ENCODE measurements at regions not wholly inside any gene's neighbourhood (a gene's known extent, or its start where the extent isn't known, plus 50 kb on each side); places are given as distances from the start of the nearest gene placed in this dataset.
"Not testable (repeated sequence)": the region's sequence is repeated elsewhere in the genome, so short reads cannot be mapped to it uniquely, and the experiment has no call there.

DNA sequence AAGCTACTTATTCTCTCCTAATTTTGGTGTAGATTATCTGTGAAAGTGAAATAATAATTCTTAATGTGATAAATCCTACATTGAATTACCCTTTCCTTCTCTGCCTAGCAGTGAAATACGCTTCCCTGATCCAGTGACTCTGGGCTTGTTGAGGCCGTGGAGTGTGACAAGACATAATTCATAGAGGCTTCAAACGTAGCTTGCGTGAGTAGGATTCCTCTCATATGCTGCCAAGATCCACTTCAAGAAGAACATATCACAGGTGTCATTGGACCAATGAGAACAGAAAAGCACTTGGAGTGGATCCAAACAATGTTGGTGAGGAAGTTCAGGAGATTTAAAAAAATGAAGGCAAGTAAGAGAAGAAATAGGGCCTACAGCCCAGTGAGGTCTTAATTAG is 221.3 kb upstream of the TMEFF2 start (continued):
- TF ChIP-seq FOSL2 (IDR thresholded peaks at IDR 0.05) (no peak), FOSL2 (CRISPR knock-in tag; IDR thresholded peaks at IDR 0.05) (no peak), HOXB13 (CRISPR knock-in tag; IDR thresholded peaks at IDR 0.05; ENCODE audit: low read depth) (no peak)

DNA sequence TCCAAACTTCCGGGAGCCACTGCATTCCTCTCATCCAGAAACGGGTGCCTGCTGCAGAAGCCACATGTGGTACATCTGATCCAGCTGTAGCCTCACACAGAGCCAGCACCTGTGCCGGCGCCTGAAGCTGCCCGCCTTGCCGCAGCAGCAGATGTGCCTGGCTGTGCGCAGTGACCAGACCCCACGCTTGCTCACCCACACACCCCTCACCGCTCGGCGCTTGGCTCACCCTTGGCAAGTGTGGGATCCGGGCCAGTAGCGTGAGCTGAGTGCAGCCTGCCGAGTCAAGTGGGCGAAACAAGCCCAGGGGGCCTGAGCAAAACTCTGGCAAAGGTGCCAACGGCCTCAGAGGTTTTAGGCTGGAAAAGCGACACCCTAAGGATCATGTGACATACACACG is 220.1 kb upstream of the TMEFF2 start:
- FAIRE-seq (no peak), ATAC-seq (no peak), DNase-seq (ENCODE audit: low read depth in 1 of 2, low spot score in 1 of 2) (no peak)
- ChIA-PET CTCF (interaction anchor here (1.5 kb wide), 1 partner anchor 12 kb away, joined by 3 read pairs; no protein-coding TSS in a partner anchor), POLR2A (no interaction called here)
- H3K4me1 ChIP-seq = no peaks in the 10 kb centered on the region
- H3K9me3 ChIP-seq = no peaks in the 10 kb centered on the region
- H3K4me2 ChIP-seq = no peak overlapping the region
- H3K27ac ChIP-seq = no peak overlapping the region
- 82% methylated on average over 18 of the region's 18 CpGs for WGBS (ENCODE audit: missing lambda C conversion rate)
- H3K4me3 ChIP-seq = no peak overlapping the region
- TF ChIP-seq CHD2 (IDR thresholded peaks at IDR 0.05; ENCODE audit: low read length, partially characterized antibody) (no peak), ZSCAN20 (CRISPR knock-in tag; IDR thresholded peaks at IDR 0.05) (no peak)
- TF ChIP-seq, protein P1, sequence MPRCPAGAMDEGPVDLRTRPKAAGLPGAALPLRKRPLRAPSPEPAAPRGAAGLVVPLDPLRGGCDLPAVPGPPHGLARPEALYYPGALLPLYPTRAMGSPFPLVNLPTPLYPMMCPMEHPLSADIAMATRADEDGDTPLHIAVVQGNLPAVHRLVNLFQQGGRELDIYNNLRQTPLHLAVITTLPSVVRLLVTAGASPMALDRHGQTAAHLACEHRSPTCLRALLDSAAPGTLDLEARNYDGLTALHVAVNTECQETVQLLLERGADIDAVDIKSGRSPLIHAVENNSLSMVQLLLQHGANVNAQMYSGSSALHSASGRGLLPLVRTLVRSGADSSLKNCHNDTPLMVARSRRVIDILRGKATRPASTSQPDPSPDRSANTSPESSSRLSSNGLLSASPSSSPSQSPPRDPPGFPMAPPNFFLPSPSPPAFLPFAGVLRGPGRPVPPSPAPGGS (IDR thresholded peaks at IDR 0.05) = no peak

DNA sequence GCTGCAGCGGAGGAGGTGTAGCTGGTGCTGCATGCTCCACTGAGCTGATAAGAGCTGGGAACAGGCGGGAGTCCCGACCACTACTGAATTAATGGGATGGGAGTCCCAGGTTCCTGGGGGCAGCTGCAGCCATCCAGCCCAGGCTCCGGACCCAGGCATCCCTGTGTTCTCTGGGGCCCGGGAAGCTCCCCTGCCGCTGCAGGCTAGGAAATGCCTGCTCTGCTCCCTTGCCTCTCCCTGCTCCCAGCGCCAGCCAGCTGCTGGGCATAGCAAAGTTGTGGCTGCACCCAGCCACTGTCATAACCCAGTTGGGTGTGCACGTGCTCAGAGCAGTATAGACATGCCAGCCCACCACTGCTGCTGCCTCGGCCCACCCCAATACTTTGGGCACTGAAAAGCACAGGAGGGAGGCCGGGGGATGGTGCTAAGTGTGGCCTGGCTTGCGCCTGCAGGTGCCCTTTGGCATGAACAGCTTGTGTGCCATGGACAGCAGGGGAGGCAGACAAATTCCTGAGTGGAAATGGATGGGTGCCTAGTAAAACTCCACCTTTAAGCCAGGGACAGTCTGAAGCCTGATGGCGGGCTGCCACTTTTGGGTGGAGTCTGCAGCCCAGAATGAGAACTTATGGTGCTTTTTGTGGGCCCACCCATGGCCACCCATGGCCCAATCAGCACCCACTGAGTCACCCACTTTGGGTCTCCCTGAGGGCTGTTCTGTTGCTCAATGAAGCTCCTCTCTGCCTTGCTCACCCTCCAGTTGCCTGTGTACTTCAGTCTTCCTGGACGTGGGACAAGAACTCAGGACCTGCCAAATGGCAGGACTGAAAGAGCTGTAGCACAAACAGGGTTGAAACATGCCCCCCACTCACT is 219.3 kb upstream of the TMEFF2 start:
- WGBS (ENCODE audit: missing lambda C conversion rate) = 61% methylated on average over 8 of the region's 13 CpGs

DNA sequence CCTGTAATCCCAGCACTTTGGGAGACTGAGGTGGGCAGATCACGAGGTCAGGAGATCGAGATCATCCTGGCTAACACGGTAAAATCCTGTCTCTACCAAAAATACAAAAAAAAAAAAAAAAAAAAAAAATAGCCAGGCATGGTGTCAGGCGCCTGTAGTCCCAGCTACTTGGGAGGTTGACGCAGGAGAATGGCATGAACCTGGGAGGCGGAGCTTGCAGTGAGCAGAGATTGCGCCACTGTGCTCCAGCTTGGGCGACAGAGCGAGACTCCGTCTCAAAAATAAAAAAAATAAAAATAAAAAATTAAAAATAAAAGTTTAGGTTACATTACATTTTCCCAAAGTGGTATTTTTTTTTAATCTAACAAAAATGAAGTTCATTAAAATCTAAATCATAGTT is 218.1 kb upstream of the TMEFF2 start:
- H3K4me1 ChIP-seq; CTCF ChIA-PET; H3K27ac ChIP-seq; H3K9me3 ChIP-seq; ATAC-seq; DNase-seq (ENCODE audit: low read depth in 1 of 2, low spot score in 1 of 2); H3K4me3 ChIP-seq; H3K4me2 ChIP-seq; POLR2A ChIA-PET; FAIRE-seq: not testable (repeated sequence)
- WGBS (ENCODE audit: missing lambda C conversion rate) = 75% methylated on average over 10 of the region's 10 CpGs

More for the DNA sequence above, 219.3 kb upstream of the TMEFF2 start:
- Histone ChIP-seq H3K4me1 (no peaks in the 10 kb centered on the region), H3K27ac (no peak overlapping the region), H3K9me3 (no peaks in the 10 kb centered on the region), H3K4me2 (no peak overlapping the region), H3K4me3 (no peak overlapping the region)
- POLR2A ChIA-PET = no interaction called here
- FAIRE-seq = no peak
- CTCF ChIA-PET = interaction anchor here (1.5 kb wide), 1 partner anchor 13 kb away, joined by 3 read pairs; no protein-coding TSS in a partner anchor
- DNase-seq (ENCODE audit: low read depth in 1 of 2, low spot score in 1 of 2) = no peak
- ATAC-seq = no peak
- TF ChIP-seq PHF8 (IDR thresholded peaks at IDR 0.05; ENCODE audit: borderline replicate concordance, low read depth) (no peak), HOXA7 (CRISPR knock-in tag; IDR thresholded peaks at IDR 0.05) (no peak), EHF (CRISPR knock-in tag; IDR thresholded peaks at IDR 0.05) (no peak), HEYL (CRISPR knock-in tag; IDR thresholded peaks at IDR 0.05) (no peak), SMC3 (IDR thresholded peaks at IDR 0.05) (no peak), NFE2L2 (conservative IDR thresholded peaks at IDR 0.05; ENCODE audit: low read length) (no peak), FOSL2 (IDR thresholded peaks at IDR 0.05) (no peak), FOSL2 (CRISPR knock-in tag; IDR thresholded peaks at IDR 0.05) (no peak), TP53 (CRISPR knock-in tag; IDR thresholded peaks at IDR 0.05) (no peak), SREBF2 (IDR thresholded peaks at IDR 0.05) (no peak)
- TF ChIP-seq, protein P2, sequence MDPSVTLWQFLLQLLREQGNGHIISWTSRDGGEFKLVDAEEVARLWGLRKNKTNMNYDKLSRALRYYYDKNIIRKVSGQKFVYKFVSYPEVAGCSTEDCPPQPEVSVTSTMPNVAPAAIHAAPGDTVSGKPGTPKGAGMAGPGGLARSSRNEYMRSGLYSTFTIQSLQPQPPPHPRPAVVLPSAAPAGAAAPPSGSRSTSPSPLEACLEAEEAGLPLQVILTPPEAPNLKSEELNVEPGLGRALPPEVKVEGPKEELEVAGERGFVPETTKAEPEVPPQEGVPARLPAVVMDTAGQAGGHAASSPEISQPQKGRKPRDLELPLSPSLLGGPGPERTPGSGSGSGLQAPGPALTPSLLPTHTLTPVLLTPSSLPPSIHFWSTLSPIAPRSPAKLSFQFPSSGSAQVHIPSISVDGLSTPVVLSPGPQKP (IDR thresholded peaks at IDR 0.05; ENCODE audit: low read depth, low read length) = no peak
- TF ChIP-seq, protein P3, sequence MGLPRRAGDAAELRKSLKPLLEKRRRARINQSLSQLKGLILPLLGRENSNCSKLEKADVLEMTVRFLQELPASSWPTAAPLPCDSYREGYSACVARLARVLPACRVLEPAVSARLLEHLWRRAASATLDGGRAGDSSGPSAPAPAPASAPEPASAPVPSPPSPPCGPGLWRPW (IDR thresholded peaks at IDR 0.05) = no peak
